ENCODE measurements at regions not wholly inside any gene's neighbourhood (a gene's known extent, or its start where the extent isn't known, plus 50 kb on each side); places are given as distances from the start of the nearest gene placed in this dataset.

GRCh38 chr3:31364711-31365110, 168.0 kb upstream of the STT3B start:
- no peak for DNase-seq (ENCODE audit: low read depth in 4 of 4, low spot score in 3 of 4)

- DNase-seq (ENCODE audit: low read depth in 4 of 4, low spot score in 3 of 4): no peak
Measured at GRCh38 chr3:31367518-31367917, 165.2 kb upstream of the STT3B start.

GRCh38 chr3:31369637-31370379, 162.9 kb upstream of the STT3B start:
- no peak for DNase-seq (ENCODE audit: low read depth in 4 of 4, low spot score in 3 of 4)

GRCh38 chr3:31370380-31370666, 162.4 kb upstream of the STT3B start:
- DNase-seq (ENCODE audit: low read depth in 4 of 4, low spot score in 3 of 4): no peak

- DNase-seq (ENCODE audit: low read depth in 4 of 4, low spot score in 3 of 4): no peak
Measured at GRCh38 chr3:31370681-31371080, 162.0 kb upstream of the STT3B start.

GRCh38 chr3:31371484-31372177, 161.1 kb upstream of the STT3B start:
- no peak for DNase-seq (ENCODE audit: low read depth in 4 of 4, low spot score in 3 of 4)

- no peak for DNase-seq (ENCODE audit: low read depth in 4 of 4, low spot score in 3 of 4)
Measured at GRCh38 chr3:31373681-31374080, 159.0 kb upstream of the STT3B start.

GRCh38 chr3:31377045-31377642, 155.6 kb upstream of the STT3B start:
- no peak for DNase-seq (ENCODE audit: low read depth in 4 of 4, low spot score in 3 of 4)

- no peak for DNase-seq (ENCODE audit: low read depth in 4 of 4, low spot score in 3 of 4)
Measured at GRCh38 chr3:31378231-31378630, 154.5 kb upstream of the STT3B start.

- no peak for DNase-seq (ENCODE audit: low read depth in 4 of 4, low spot score in 3 of 4)
Measured at GRCh38 chr3:31379598-31379997, 153.1 kb upstream of the STT3B start.

GRCh38 chr3:31382856-31383255, 149.9 kb upstream of the STT3B start:
- no peak for DNase-seq (ENCODE audit: low read depth in 4 of 4, low spot score in 3 of 4)

- DNase-seq (ENCODE audit: low read depth in 4 of 4, low spot score in 3 of 4): no peak
Measured at GRCh38 chr3:31384117-31384516, 148.6 kb upstream of the STT3B start.

GRCh38 chr3:31389939-31390338, 142.8 kb upstream of the STT3B start:
- DNase-seq (ENCODE audit: low read depth in 4 of 4, low spot score in 3 of 4): no peak

GRCh38 chr3:31390466-31390865, 142.3 kb upstream of the STT3B start:
- no peak for DNase-seq (ENCODE audit: low read depth in 4 of 4, low spot score in 3 of 4)

- DNase-seq (ENCODE audit: low read depth in 4 of 4, low spot score in 3 of 4): no peak
Measured at GRCh38 chr3:31391150-31391549, 141.6 kb upstream of the STT3B start.

- DNase-seq (ENCODE audit: low read depth in 4 of 4, low spot score in 3 of 4): no peak
Measured at GRCh38 chr3:31392568-31392967, 140.2 kb upstream of the STT3B start.

- DNase-seq (ENCODE audit: low read depth in 4 of 4, low spot score in 3 of 4): no peak
Measured at GRCh38 chr3:31399271-31399670, 133.5 kb upstream of the STT3B start.

GRCh38 chr3:31402117-31402516, 130.6 kb upstream of the STT3B start:
- no peak for DNase-seq (ENCODE audit: low read depth in 4 of 4, low spot score in 3 of 4)

GRCh38 chr3:31403197-31403596, 129.5 kb upstream of the STT3B start:
- DNase-seq (ENCODE audit: low read depth in 4 of 4, low spot score in 3 of 4): no peak

- no peak for DNase-seq (ENCODE audit: low read depth in 4 of 4, low spot score in 3 of 4)
Measured at GRCh38 chr3:31404871-31405270, 127.9 kb upstream of the STT3B start.

- DNase-seq (ENCODE audit: low read depth in 4 of 4, low spot score in 3 of 4): no peak
Measured at GRCh38 chr3:31405515-31405914, 127.2 kb upstream of the STT3B start.

GRCh38 chr3:31406896-31407295, 125.8 kb upstream of the STT3B start:
- no peak for DNase-seq (ENCODE audit: low read depth in 4 of 4, low spot score in 3 of 4)

Measured in left renal pelvis (tissue), 4 donors.